Thyroid gland (tissue), 1 donor: ENCODE measurements at regions not wholly inside any gene's neighbourhood (a gene's known extent, or its start where the extent isn't known, plus 50 kb on each side); places are given as distances from the start of the nearest gene placed in this dataset. TPM values are rescaled to one million over a fixed set of nuclear protein-coding genes. Genes with fewer than 3 reads are reported as not detected.

Source experiments
- small RNA-seq: library from RNA; depleted of rRNA; stranded (forward); fragments of <200 nt; gene quantifications from one replicate; pipeline ENCODE3, GENCODE V24; 2016

Small RNA genes in the stretch of these regions (small RNA-seq; reads per million reads assigned to genes)
- gene AL627230.1 (not detected), gene AL627230.3 (not detected), gene AL627230.5 (not detected), gene AL627230.6 (not detected), gene AL627230.8 (not detected), gene FAM27B (not detected), gene RF00156 (not detected), gene RN7SL787P (not detected)
